ELF-1 (cell line): ENCODE measurements at regions not wholly inside any gene's neighbourhood (a gene's known extent, or its start where the extent isn't known, plus 50 kb on each side); places are given as distances from the start of the nearest gene placed in this dataset.
A peak's percentile ranks its signal among the peaks of the same experiment; 100 is the strongest.
"Not testable (repeated sequence)": the region's sequence is repeated elsewhere in the genome, so short reads cannot be mapped to it uniquely, and the experiment has no call there.

Experiments used
- DNase-seq: peaks from one replicate; pipeline ENCODE4 v3.0.0-alpha.2; 2016; ENCODE audit warnings: low read depth, low spot score

- peak; percentile 25 for DNase-seq
These were observed 92.9 kb downstream of the GPR139 start for GRCh38 chr16:19980632-19981265.

- no peak for DNase-seq
These were observed 94.1 kb downstream of the GPR139 start for GRCh38 chr16:19979638-19980037.

- no peak for DNase-seq
These were observed 90.0 kb upstream of the GPRC5B start for GRCh38 chr16:19974607-19975006.

- DNase-seq: no peak
These were observed 87.5 kb upstream of the GPRC5B start for GRCh38 chr16:19972111-19972510.

- no peak for DNase-seq
These were observed 84.4 kb upstream of the GPRC5B start for GRCh38 chr16:19968891-19969683.

- DNase-seq: no peak
These were observed 83.3 kb upstream of the GPRC5B start for GRCh38 chr16:19967963-19968362.

GRCh38 chr16:19967561-19967960, 82.9 kb upstream of the GPRC5B start:
- no peak for DNase-seq

GRCh38 chr16:19963301-19963700, 78.7 kb upstream of the GPRC5B start:
- DNase-seq: no peak

- DNase-seq: no peak
These were observed 75.5 kb upstream of the GPRC5B start for GRCh38 chr16:19960183-19960582.

GRCh38 chr16:19959736-19960135, 75.1 kb upstream of the GPRC5B start:
- no peak for DNase-seq

GRCh38 chr16:19955896-19956295, 71.2 kb upstream of the GPRC5B start:
- DNase-seq: not testable (repeated sequence)

GRCh38 chr16:19955084-19955483, 70.4 kb upstream of the GPRC5B start:
- not testable (repeated sequence) for DNase-seq

- DNase-seq: peak; percentile 79
These were observed 63.8 kb upstream of the GPRC5B start for GRCh38 chr16:19948186-19949104.

GRCh38 chr16:19945934-19946333, 61.3 kb upstream of the GPRC5B start:
- DNase-seq: no peak

- no peak for DNase-seq
These were observed 55.5 kb upstream of the GPRC5B start for GRCh38 chr16:19940195-19940594.

- no peak for DNase-seq
These were observed 54.9 kb upstream of the GPRC5B start for GRCh38 chr16:19939553-19939952.

GRCh38 chr16:19938536-19938935, 53.9 kb upstream of the GPRC5B start:
- DNase-seq: no peak

GRCh38 chr16:19936441-19936840, 51.8 kb upstream of the GPRC5B start:
- DNase-seq: no peak

- DNase-seq: peak; percentile 14
These were observed 51.0 kb upstream of the GPRC5B start for GRCh38 chr16:19935694-19936093.
